GM12878 (cell line): ENCODE measurements at regions not wholly inside any gene's neighbourhood (a gene's known extent, or its start where the extent isn't known, plus 50 kb on each side); places are given as distances from the start of the nearest gene placed in this dataset.

Source experiments
- ATAC-seq: fragments of 200-7000 bp; cut with Tn5 transposase; 3 replicates; pipeline ENCODE4 v1.9.1; 2020; ENCODE audit warnings: mild to moderate bottlenecking, moderate library complexity
- BruUV-seq: library from RNA; stranded (reverse); fragments of 400-500 nt; replicated peaks from 2 replicates; lab custom pipeline; 2021; lab: Mats Ljungman, UMichigan
- CTCF ChIA-PET: fragments of 300-600 bp; sonication (Branson Sonifier 250); formaldehyde crosslinking; extraction: SDS; loops from one replicate; lab custom pipeline; 2021; ENCODE audit warnings: inconsistent platforms; lab: Yijun Ruan, JAX
- POLR2A ChIA-PET: fragments of 350-600 bp; formaldehyde crosslinking; extraction: SDS; loops from one replicate; lab custom pipeline; 2021; ENCODE audit warnings: inconsistent platforms; lab: Charles Lee
- RAD21 ChIA-PET: fragments of 300-600 bp; sonication (Branson Sonifier 250); formaldehyde crosslinking; loops from one replicate; lab custom pipeline; 2023; ENCODE audit warnings: antibody characterized with exemption; ENCODE audit not compliant: unreplicated experiment; lab: Charles Lee
- SMC1A ChIA-PET: fragments of 300-600 bp; sonication (Branson Sonifier 250); formaldehyde crosslinking; loops from one replicate; lab custom pipeline; 2023; ENCODE audit not compliant: unreplicated experiment, uncharacterized antibody; lab: Charles Lee
- DNase-seq: peaks from one replicate; pipeline ENCODE4 v3.0.0-alpha.2; 2011; ENCODE audit warnings: low read depth, low spot score
- FAIRE-seq: peaks from 3 replicates; lab custom pipeline; 2011; peaks lifted over from hg19 to GRCh38; lab: Jason Lieb, UNC
- H2AFZ ChIP-seq: 2 replicates; pipeline ENCODE4 v1.6.0; 2011; ENCODE audit warnings: low read depth, low read length, control low read depth; ENCODE audit not compliant: control insufficient read depth
- H3K27ac ChIP-seq: 2 replicates; pipeline ENCODE4 v1.5.1; 2011; ENCODE audit warnings: control low read depth; ENCODE audit not compliant: control insufficient read depth, insufficient read depth
- H3K27me3 ChIP-seq, 2 experiments: replicated peaks in 1 of 2; 2 replicates each; pipeline versions ENCODE4 v1.6.0 to v1.6.1; 2011; ENCODE audit warnings: low read length in 1 of 2; ENCODE audit not compliant: control insufficient read depth in 2 of 2, insufficient read depth in 2 of 2
- H3K36me3 ChIP-seq, 2 experiments: 2 replicates each; pipeline ENCODE4 v1.5.1; 2011; ENCODE audit warnings: low read length in 1 of 2; ENCODE audit not compliant: control insufficient read depth in 2 of 2, insufficient read depth in 2 of 2
- H3K4me1 ChIP-seq: 2 replicates; pipeline ENCODE4 v1.6.1; 2011; ENCODE audit warnings: mild to moderate bottlenecking, low read length, moderate library complexity, mixed read lengths; ENCODE audit not compliant: control insufficient read depth, insufficient read depth
- H3K4me2 ChIP-seq: 2 replicates; pipeline ENCODE4 v1.6.0; 2011; ENCODE audit warnings: control low read depth; ENCODE audit not compliant: control insufficient read depth, insufficient read depth
- H3K4me3 ChIP-seq: fragments of 200-600 bp; sonication (generic); 2 replicates; pipeline ENCODE4 v1.5.1; 2016
- H3K79me2 ChIP-seq: 2 replicates; pipeline ENCODE4 v1.6.0; 2011; ENCODE audit warnings: low read length; ENCODE audit not compliant: control insufficient read depth, insufficient read depth
- H3K9ac ChIP-seq: 2 replicates; pipeline ENCODE4 v1.8.0; 2011; ENCODE audit warnings: low read length, control low read depth, mixed read lengths; ENCODE audit not compliant: control insufficient read depth, insufficient read depth
- H3K9me3 ChIP-seq: replicated peaks from 3 replicates; pipeline ENCODE4 v1.5.1; 2011; ENCODE audit warnings: mild to moderate bottlenecking, low read length; ENCODE audit not compliant: control insufficient read depth, insufficient read depth
- H4K20me1 ChIP-seq: 2 replicates; pipeline ENCODE4 v1.6.0; 2011; ENCODE audit not compliant: control insufficient read depth, insufficient read depth
- ASH2L ChIP-seq: fragments of 300-600, 200-600 bp; sonication (generic); IDR thresholded peaks from 2 replicates; pipeline ENCODE4 v1.6.1; 2017; ENCODE audit warnings: low read depth, mild to moderate bottlenecking, borderline replicate concordance
- BACH1 ChIP-seq: fragments of 450-650 bp; IDR thresholded peaks from 2 replicates; pipeline ENCODE4 v1.6.1; 2017; ENCODE audit warnings: mild to moderate bottlenecking, borderline replicate concordance
- BCL11A ChIP-seq: IDR thresholded peaks from 2 replicates; pipeline ENCODE4 v1.6.1; 2011; ENCODE audit warnings: low read depth, low read length
- EP300 ChIP-seq, 2 experiments: fragments of 150-350 bp in 1 of 2; IDR thresholded peaks; 2 replicates each; pipeline ENCODE4 v1.6.1; 2011 to 2012; ENCODE audit warnings: low read depth in 2 of 2, low read length in 2 of 2, borderline replicate concordance in 1 of 2, improper control_type of control experiment in 1 of 2, inconsistent platforms in 1 of 2; ENCODE audit not compliant: control insufficient read depth in 1 of 2
- HDAC2 ChIP-seq: fragments of 200-600 bp; sonication (generic); IDR thresholded peaks from 2 replicates; pipeline ENCODE4 v1.6.1; 2017
- IKZF2 ChIP-seq, 2 experiments: fragments of 450-650 bp; IDR thresholded peaks; 2 replicates each; pipeline ENCODE4 v1.6.1; 2017; ENCODE audit warnings: mild to moderate bottlenecking in 2 of 2, moderate library complexity in 2 of 2
- MEF2A ChIP-seq: IDR thresholded peaks from 2 replicates; pipeline ENCODE4 v1.6.1; 2011; ENCODE audit warnings: low read depth, mild to moderate bottlenecking, low read length, moderate library complexity; ENCODE audit not compliant: insufficient read depth
- MYC ChIP-seq: IDR thresholded peaks from 2 replicates; pipeline ENCODE4 v1.6.1; 2011; ENCODE audit warnings: mild to moderate bottlenecking, low read length, moderate library complexity, inconsistent platforms; ENCODE audit not compliant: insufficient read depth, insufficient replicate concordance, insufficient read length, severe bottlenecking
- NR2C1 ChIP-seq: fragments of 450-650 bp; IDR thresholded peaks from 2 replicates; pipeline ENCODE4 v1.6.1; 2017; ENCODE audit warnings: antibody characterized with exemption, mild to moderate bottlenecking, moderate library complexity
- PAX8 ChIP-seq: fragments of 450-650 bp; IDR thresholded peaks from 2 replicates; pipeline ENCODE4 v1.6.1; 2017; ENCODE audit warnings: mild to moderate bottlenecking, moderate library complexity
- RAD21 ChIP-seq: IDR thresholded peaks from 2 replicates; pipeline ENCODE4 v1.6.1; 2011; ENCODE audit warnings: mild to moderate bottlenecking, low read depth, low read length, moderate library complexity; ENCODE audit not compliant: insufficient read depth
- RUNX3 ChIP-seq: IDR thresholded peaks from 2 replicates; pipeline ENCODE4 v1.6.1; 2012; ENCODE audit warnings: low read length, inconsistent platforms
- SREBF1 ChIP-seq: IDR thresholded peaks from 2 replicates; pipeline ENCODE4 v1.6.1; 2012; ENCODE audit warnings: mild to moderate bottlenecking, low read length
- SRF ChIP-seq, 2 experiments: IDR thresholded peaks; 2 replicates each; pipeline ENCODE4 v1.6.1; 2011; ENCODE audit warnings: low read depth in 2 of 2, low read length in 2 of 2, mild to moderate bottlenecking in 1 of 2, moderate library complexity in 1 of 2
- YY1 ChIP-seq: IDR thresholded peaks from 2 replicates; pipeline ENCODE4 v1.6.1; 2011; ENCODE audit warnings: low read depth, mild to moderate bottlenecking, low read length
- ZNF24 ChIP-seq: fragments of 450-650 bp; IDR thresholded peaks from 2 replicates; pipeline ENCODE4 v1.6.1; 2017; ENCODE audit warnings: antibody characterized with exemption, mild to moderate bottlenecking
- WGBS: methylation state at CpG from one replicate; pipeline ENCODE4 v1.1.6; 2016; ENCODE audit warnings: low lambda C conversion rate; ENCODE audit not compliant: insufficient replicate concordance, insufficient coverage; ENCODE audit errors: missing lambda C conversion rate; 5-methylcytosine and 5-hydroxymethylcytosine counted together
- in situ Hi-C: fragments of 300-500 bp; cut with MboI; formaldehyde crosslinking; loops from 9 replicates; pipeline ENCODE4 v1.14.3; 2018; ENCODE audit warnings: mixed read lengths
- intact Hi-C: fragments of 100-400 bp; cut with micrococcal nuclease; formaldehyde crosslinking; loops from one replicate; pipeline ENCODE4 v1.14.2; 2022; ENCODE audit not compliant: unreplicated experiment
- TF ChIP-seq, protein P1 (sequence below): fragments of 450-650 bp; formaldehyde crosslinking; IDR thresholded peaks from 2 replicates; pipeline ENCODE4 v1.4.0; 2022; ENCODE audit warnings: mild to moderate bottlenecking, moderate library complexity
- TF ChIP-seq, protein P2 (sequence below): fragments of 450-650 bp; IDR thresholded peaks from 2 replicates; pipeline ENCODE4 v1.6.1; 2018; ENCODE audit warnings: borderline replicate concordance, mild to moderate bottlenecking; ENCODE audit not compliant: partially characterized antibody
- TF ChIP-seq, protein P3 (sequence below): IDR thresholded peaks from 2 replicates; pipeline ENCODE4 v1.6.1; 2012; ENCODE audit warnings: low read depth, low read length, improper control_type of control experiment

DNA sequence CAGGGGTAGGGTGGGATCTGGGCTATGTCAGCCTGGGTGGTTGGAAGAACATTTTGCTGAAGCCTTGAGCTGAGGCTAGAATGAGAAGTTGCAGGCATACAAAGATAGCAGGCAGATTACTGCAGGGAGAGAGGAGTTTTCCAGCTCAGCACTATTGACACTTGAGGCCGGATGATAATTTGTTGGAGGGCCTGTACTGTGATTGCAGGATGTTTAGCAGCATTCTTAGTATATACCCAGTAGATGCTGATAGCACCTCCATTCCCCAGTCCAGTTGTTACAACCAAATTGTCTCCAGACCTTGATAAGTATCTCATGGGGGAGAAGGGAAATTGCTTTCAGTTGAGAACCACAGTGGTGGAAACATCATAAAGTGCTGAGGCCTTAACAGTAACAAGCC is 158.6 kb upstream of the CHRM2 start:
- no peak for FAIRE-seq
- ChIA-PET CTCF (no interaction called here), RAD21 (no interaction called here), POLR2A (no interaction called here), SMC1A (no interaction called here)
- Histone ChIP-seq H3K4me3 (no peak overlapping the region), H3K9ac (no peak overlapping the region), H3K4me2 (no peak overlapping the region), H2AFZ (no peak overlapping the region), H3K4me1 (no peaks in the 10 kb centered on the region), H3K9me3 (no peaks in the 10 kb centered on the region), H4K20me1 (no peaks in the 10 kb centered on the region), H3K79me2 (no peaks in the 10 kb centered on the region), H3K36me3 (no peaks in the 10 kb centered on the region), H3K27ac (no peak overlapping the region), H3K27me3 (no peaks in the 10 kb centered on the region)
- no peak for DNase-seq
- ATAC-seq, result no peak
- intact Hi-C loops (no loop called here), in situ Hi-C loops (no loop called here)
- 7% methylated on average over 1 of the region's 1 CpG for WGBS
- no TSS peak for BruUV-seq
- no peak for TF ChIP-seq IKZF2 (IDR thresholded peaks at IDR 0.05)
- TF ChIP-seq SREBF1, result no peak
- TF ChIP-seq MEF2A, result no peak
- TF ChIP-seq HDAC2, result no peak
- no peak for TF ChIP-seq SRF (IDR thresholded peaks at IDR 0.05; ENCODE audit: low read depth in 2 of 2, low read length in 2 of 2)
- TF ChIP-seq, protein P1, sequence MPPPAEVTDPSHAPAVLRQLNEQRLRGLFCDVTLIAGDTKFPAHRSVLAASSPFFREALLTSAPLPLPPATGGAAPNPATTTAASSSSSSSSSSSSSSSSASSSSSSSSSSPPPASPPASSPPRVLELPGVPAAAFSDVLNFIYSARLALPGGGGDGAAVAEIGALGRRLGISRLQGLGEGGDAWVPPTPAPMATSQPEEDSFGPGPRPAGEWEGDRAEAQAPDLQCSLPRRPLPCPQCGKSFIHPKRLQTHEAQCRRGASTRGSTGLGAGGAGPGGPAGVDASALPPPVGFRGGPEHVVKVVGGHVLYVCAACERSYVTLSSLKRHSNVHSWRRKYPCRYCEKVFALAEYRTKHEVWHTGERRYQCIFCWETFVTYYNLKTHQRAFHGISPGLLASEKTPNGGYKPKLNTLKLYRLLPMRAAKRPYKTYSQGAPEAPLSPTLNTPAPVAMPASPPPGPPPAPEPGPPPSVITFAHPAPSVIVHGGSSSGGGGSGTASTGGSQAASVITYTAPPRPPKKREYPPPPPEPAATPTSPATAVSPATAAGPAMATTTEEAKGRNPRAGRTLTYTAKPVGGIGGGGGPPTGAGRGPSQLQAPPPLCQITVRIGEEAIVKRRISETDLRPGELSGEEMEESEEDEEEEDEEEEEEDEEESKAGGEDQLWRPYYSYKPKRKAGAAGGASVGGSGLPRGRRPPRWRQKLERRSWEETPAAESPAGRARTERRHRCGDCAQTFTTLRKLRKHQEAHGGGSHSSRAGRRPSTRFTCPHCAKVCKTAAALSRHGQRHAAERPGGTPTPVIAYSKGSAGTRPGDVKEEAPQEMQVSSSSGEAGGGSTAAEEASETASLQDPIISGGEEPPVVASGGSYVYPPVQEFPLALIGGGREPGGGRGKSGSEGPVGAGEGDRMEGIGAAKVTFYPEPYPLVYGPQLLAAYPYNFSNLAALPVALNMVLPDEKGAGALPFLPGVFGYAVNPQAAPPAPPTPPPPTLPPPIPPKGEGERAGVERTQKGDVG, result no peak
- no peak for TF ChIP-seq ASH2L
- TF ChIP-seq, protein P2, sequence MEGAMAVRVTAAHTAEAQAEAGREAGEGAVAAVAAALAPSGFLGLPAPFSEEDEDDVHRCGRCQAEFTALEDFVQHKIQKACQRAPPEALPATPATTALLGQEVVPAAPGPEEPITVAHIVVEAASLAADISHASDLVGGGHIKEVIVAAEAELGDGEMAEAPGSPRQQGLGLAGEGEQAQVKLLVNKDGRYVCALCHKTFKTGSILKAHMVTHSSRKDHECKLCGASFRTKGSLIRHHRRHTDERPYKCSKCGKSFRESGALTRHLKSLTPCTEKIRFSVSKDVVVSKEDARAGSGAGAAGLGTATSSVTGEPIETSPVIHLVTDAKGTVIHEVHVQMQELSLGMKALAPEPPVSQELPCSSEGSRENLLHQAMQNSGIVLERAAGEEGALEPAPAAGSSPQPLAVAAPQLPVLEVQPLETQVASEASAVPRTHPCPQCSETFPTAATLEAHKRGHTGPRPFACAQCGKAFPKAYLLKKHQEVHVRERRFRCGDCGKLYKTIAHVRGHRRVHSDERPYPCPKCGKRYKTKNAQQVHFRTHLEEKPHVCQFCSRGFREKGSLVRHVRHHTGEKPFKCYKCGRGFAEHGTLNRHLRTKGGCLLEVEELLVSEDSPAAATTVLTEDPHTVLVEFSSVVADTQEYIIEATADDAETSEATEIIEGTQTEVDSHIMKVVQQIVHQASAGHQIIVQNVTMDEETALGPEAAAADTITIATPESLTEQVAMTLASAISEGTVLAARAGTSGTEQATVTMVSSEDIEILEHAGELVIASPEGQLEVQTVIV, result no peak
- no peak for TF ChIP-seq BCL11A
- no peak for TF ChIP-seq ZNF24
- TF ChIP-seq PAX8, result no peak
- TF ChIP-seq EP300 (IDR thresholded peaks at IDR 0.05; ENCODE audit: borderline replicate concordance in 1 of 2, control insufficient read depth in 1 of 2, low read depth in 2 of 2, low read length in 2 of 2), result no peak
- TF ChIP-seq BACH1, result no peak
- no peak for TF ChIP-seq RAD21
- no peak for TF ChIP-seq MYC
- TF ChIP-seq, protein P3, sequence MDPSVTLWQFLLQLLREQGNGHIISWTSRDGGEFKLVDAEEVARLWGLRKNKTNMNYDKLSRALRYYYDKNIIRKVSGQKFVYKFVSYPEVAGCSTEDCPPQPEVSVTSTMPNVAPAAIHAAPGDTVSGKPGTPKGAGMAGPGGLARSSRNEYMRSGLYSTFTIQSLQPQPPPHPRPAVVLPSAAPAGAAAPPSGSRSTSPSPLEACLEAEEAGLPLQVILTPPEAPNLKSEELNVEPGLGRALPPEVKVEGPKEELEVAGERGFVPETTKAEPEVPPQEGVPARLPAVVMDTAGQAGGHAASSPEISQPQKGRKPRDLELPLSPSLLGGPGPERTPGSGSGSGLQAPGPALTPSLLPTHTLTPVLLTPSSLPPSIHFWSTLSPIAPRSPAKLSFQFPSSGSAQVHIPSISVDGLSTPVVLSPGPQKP, result no peak
- no peak for TF ChIP-seq YY1
- TF ChIP-seq RUNX3, result no peak
- TF ChIP-seq NR2C1, result no peak
